ENCODE measurements at regions not wholly inside any gene's neighbourhood (a gene's known extent, or its start where the extent isn't known, plus 50 kb on each side); places are given as distances from the start of the nearest gene placed in this dataset.

GRCh38 chr7:46653848-46654247, 732.8 kb upstream of the IGFBP3 start:
- no peak for TF ChIP-seq CTCF (IDR thresholded peaks at IDR 0.05; ENCODE audit: low read depth, low read length, missing control alignments)
- H3K4me3 ChIP-seq (replicated peaks; ENCODE audit: low read depth, low read length) = no peak overlapping the region
- DNase-seq (ENCODE audit: extremely low read depth, low read depth) = no peak

- DNase-seq (ENCODE audit: extremely low read depth, low read depth) = no peak
- no peak overlapping the region for H3K4me3 ChIP-seq (replicated peaks; ENCODE audit: low read depth, low read length)
- no peak for TF ChIP-seq CTCF (IDR thresholded peaks at IDR 0.05; ENCODE audit: low read depth, low read length, missing control alignments)
Measured at GRCh38 chr7:46652317-46652716, 731.2 kb upstream of the IGFBP3 start.

GRCh38 chr7:46651561-46652088, 730.6 kb upstream of the IGFBP3 start:
- no peak for DNase-seq (ENCODE audit: extremely low read depth, low read depth)
- TF ChIP-seq CTCF (IDR thresholded peaks at IDR 0.05; ENCODE audit: low read depth, low read length, missing control alignments) = no peak
- H3K4me3 ChIP-seq (replicated peaks; ENCODE audit: low read depth, low read length) = no peak overlapping the region

- no peak overlapping the region for H3K4me3 ChIP-seq (replicated peaks; ENCODE audit: low read depth, low read length)
- no peak for DNase-seq (ENCODE audit: extremely low read depth, low read depth)
- no peak for TF ChIP-seq CTCF (IDR thresholded peaks at IDR 0.05; ENCODE audit: low read depth, low read length, missing control alignments)
Measured at GRCh38 chr7:46651070-46651469, 730.0 kb upstream of the IGFBP3 start.

- H3K4me3 ChIP-seq (replicated peaks; ENCODE audit: low read depth, low read length) = no peak overlapping the region
- DNase-seq (ENCODE audit: extremely low read depth, low read depth) = no peak
Measured at GRCh38 chr7:46649876-46650275, 728.8 kb upstream of the IGFBP3 start.

GRCh38 chr7:46637793-46638735, 717.0 kb upstream of the IGFBP3 start:
- DNase-seq (ENCODE audit: extremely low read depth, low read depth) = no peak
- TF ChIP-seq CTCF (IDR thresholded peaks at IDR 0.05; ENCODE audit: low read depth, low read length, missing control alignments) = no peak
- no peak overlapping the region for H3K4me3 ChIP-seq (replicated peaks; ENCODE audit: low read depth, low read length)

More at GRCh38 chr7:46649876-46650275, 728.8 kb upstream of the IGFBP3 start:
- no peak for TF ChIP-seq CTCF (IDR thresholded peaks at IDR 0.05; ENCODE audit: low read depth, low read length, missing control alignments)

Measured in HFF-Myc (cell line).